Lower leg skin (tissue), 3 donors: ENCODE measurements at regions not wholly inside any gene's neighbourhood (a gene's known extent, or its start where the extent isn't known, plus 50 kb on each side); places are given as distances from the start of the nearest gene placed in this dataset.

Source experiments
- POLR2A ChIP-seq, 2 donors: fragments of 450-650 bp; IDR thresholded peaks; one replicate each; pipeline ENCODE4 v1.6.1; 2016 to 2017; ENCODE audit warnings: antibody characterized with exemption in 2 of 2, mild to moderate bottlenecking in 1 of 2, moderate library complexity in 1 of 2
- TF ChIP-seq, protein P1 (sequence below), 3 donors: fragments of 450-650 bp; IDR thresholded peaks; one replicate each; pipeline ENCODE4 v1.5.1; 2016; ENCODE audit warnings: antibody characterized with exemption in 3 of 3, mild to moderate bottlenecking in 3 of 3, moderate library complexity in 2 of 3

- TF ChIP-seq, protein P1, sequence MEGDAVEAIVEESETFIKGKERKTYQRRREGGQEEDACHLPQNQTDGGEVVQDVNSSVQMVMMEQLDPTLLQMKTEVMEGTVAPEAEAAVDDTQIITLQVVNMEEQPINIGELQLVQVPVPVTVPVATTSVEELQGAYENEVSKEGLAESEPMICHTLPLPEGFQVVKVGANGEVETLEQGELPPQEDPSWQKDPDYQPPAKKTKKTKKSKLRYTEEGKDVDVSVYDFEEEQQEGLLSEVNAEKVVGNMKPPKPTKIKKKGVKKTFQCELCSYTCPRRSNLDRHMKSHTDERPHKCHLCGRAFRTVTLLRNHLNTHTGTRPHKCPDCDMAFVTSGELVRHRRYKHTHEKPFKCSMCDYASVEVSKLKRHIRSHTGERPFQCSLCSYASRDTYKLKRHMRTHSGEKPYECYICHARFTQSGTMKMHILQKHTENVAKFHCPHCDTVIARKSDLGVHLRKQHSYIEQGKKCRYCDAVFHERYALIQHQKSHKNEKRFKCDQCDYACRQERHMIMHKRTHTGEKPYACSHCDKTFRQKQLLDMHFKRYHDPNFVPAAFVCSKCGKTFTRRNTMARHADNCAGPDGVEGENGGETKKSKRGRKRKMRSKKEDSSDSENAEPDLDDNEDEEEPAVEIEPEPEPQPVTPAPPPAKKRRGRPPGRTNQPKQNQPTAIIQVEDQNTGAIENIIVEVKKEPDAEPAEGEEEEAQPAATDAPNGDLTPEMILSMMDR (IDR thresholded peaks at IDR 0.05): no peak
- no peak for TF ChIP-seq POLR2A (IDR thresholded peaks at IDR 0.05)
These were observed 206.0 kb downstream of the LYPLAL1 start for GRCh38 chr1:219379691-219380090.
